Activated T-helper 2 cell treated with anti-CD3 and anti-CD28 coated beads, Interferon-gamma antibody, Interleukin-2, Interleukin-4, amounts not matched to agents 10 μg/mL and 5 μg/mL and 100 μg/mL, durations not matched to agents 14 hours and 24 hours and 36 hours (primary cell): ENCODE measurements at regions not wholly inside any gene's neighbourhood (a gene's known extent, or its start where the extent isn't known, plus 50 kb on each side); places are given as distances from the start of the nearest gene placed in this dataset.

ENCODE experiments used
- DNase-seq: peaks from one replicate; pipeline ENCODE4 v3.0.0; 2021; ENCODE audit warnings: low spot score
- H3K27ac Mint-ChIP-seq: one replicate; pipeline ENCODE4 v1.8.0; 2021; ENCODE audit warnings: mixed read lengths
- H3K27me3 Mint-ChIP-seq: one replicate; pipeline ENCODE4 v1.8.0; 2021; ENCODE audit warnings: low read depth, mixed read lengths
- H3K36me3 Mint-ChIP-seq: one replicate; pipeline ENCODE4 v1.8.0; 2021; ENCODE audit warnings: low read depth, mixed read lengths
- H3K4me1 Mint-ChIP-seq: one replicate; pipeline ENCODE4 v1.8.0; 2021; ENCODE audit warnings: low read depth, mixed read lengths
- H3K4me3 Mint-ChIP-seq: one replicate; pipeline ENCODE4 v1.8.0; 2021; ENCODE audit warnings: low read depth, mild to moderate bottlenecking, moderate library complexity, mixed read lengths
- H3K9me3 Mint-ChIP-seq: one replicate; pipeline ENCODE4 v1.8.0; 2021; ENCODE audit warnings: mixed read lengths
- intact Hi-C: fragments of 100-400 bp; cut with micrococcal nuclease; formaldehyde crosslinking; loops from one replicate; pipeline ENCODE4 v1.15.1; 2023

DNA sequence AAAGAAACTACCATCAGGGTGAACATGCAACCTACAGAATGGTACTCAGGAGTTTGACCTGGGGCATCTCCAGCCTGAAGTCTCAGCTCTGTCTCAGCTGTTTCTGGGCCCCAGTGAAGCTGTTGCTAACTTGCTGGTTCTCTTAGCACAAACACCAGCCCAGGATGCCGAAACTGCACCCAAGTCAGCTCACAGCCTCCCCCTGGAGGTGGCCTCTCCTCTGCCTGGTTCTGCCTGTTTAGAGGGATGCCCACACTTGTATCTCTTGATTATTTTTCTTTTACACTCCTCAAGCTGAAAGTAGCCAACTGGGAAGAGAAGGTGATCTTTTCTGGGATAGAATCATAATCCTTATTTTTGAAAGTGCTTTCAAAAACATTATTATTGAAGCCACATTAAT lies 289.0 kb upstream of the RASGRP1 start:
- intact Hi-C loops, result no loop called here
- peaks cover 13% of the 10 kb centered on the region for H3K27me3 Mint-ChIP-seq
- no peak for DNase-seq
- H3K9me3 Mint-ChIP-seq, result no peaks in the 10 kb centered on the region
- no peak overlapping the region for H3K27ac Mint-ChIP-seq
- no peaks in the 10 kb centered on the region for H3K36me3 Mint-ChIP-seq
- no peaks in the 10 kb centered on the region for H3K4me1 Mint-ChIP-seq
- no peak overlapping the region for H3K4me3 Mint-ChIP-seq

DNA sequence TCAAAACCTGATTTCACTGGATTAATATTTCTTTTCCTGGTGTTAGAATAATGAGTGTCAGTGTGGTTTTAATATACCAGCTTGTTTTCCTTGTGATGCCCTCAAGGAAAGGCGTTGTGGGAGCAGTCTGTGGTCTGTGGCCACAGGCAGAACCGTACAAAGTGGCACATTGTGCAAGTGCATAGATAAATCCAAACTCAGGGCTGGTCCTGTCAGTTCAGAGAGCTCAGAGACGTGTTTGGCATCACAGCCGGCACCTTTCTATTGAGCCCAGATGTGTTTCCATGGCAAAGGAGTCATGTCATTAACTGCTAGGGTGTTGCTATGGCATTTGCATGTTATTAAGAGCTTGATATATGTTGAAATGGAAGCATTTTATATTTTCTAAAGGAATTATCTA lies 289.9 kb upstream of the RASGRP1 start:
- intact Hi-C loops, result no loop called here
- no peaks in the 10 kb centered on the region for H3K9me3 Mint-ChIP-seq
- no peaks in the 10 kb centered on the region for H3K4me1 Mint-ChIP-seq
- H3K4me3 Mint-ChIP-seq, result no peak overlapping the region
- no peak for DNase-seq
- peaks cover 13% of the 10 kb centered on the region for H3K27me3 Mint-ChIP-seq
- no peaks in the 10 kb centered on the region for H3K36me3 Mint-ChIP-seq
- no peak overlapping the region for H3K27ac Mint-ChIP-seq

DNA sequence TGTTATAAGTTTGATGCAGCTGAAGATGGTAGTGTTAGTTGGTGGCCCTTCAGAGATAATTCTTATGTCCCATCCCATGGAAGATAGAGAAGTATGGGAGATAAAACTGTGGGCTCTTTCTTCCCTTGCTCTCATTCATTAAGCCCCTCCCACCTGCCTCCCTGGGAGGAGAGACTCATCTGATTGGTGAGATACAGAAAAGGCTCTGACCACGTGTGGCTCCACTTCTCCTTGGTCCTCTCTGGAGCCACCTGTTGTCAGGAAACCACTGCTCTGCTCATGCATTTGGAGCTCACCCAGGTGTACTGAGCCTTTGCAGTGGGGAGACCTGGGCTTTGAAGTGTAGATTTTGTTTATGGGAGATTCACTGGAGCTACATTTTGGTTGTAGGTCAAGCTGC lies 293.2 kb upstream of the RASGRP1 start:
- Mint-ChIP-seq H3K4me1 (no peaks in the 10 kb centered on the region), H3K36me3 (no peaks in the 10 kb centered on the region), H3K9me3 (no peaks in the 10 kb centered on the region), H3K27me3 (peaks cover 22% of the 10 kb centered on the region), H3K4me3 (no peak overlapping the region), H3K27ac (no peak overlapping the region)
- DNase-seq, result no peak
- intact Hi-C loops, result no loop called here

DNA sequence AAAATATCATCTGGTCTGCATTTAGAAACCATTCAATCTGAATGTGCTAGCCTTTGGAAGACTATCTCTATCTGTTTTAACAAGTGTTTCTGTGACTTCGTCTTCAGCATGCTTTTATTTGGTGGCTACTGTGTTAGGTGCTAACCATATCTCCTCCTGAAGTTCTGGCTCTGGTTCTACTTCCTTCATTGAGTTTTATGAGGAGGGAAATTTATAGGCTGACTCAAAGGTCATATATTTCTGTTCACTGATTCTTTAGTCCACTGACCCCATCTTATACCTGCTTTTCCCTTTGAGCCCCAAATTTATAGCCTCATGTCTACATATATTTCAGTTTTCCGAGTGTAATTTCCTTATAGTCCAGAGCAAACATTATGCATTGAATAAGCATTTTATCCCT lies 295.0 kb upstream of the RASGRP1 start:
- H3K9me3 Mint-ChIP-seq, result no peaks in the 10 kb centered on the region
- intact Hi-C loops, result no loop called here
- H3K27me3 Mint-ChIP-seq, result peaks cover 14% of the 10 kb centered on the region
- no peaks in the 10 kb centered on the region for H3K4me1 Mint-ChIP-seq
- H3K27ac Mint-ChIP-seq, result no peak overlapping the region
- no peak overlapping the region for H3K4me3 Mint-ChIP-seq
- DNase-seq, result no peak
- no peaks in the 10 kb centered on the region for H3K36me3 Mint-ChIP-seq

DNA sequence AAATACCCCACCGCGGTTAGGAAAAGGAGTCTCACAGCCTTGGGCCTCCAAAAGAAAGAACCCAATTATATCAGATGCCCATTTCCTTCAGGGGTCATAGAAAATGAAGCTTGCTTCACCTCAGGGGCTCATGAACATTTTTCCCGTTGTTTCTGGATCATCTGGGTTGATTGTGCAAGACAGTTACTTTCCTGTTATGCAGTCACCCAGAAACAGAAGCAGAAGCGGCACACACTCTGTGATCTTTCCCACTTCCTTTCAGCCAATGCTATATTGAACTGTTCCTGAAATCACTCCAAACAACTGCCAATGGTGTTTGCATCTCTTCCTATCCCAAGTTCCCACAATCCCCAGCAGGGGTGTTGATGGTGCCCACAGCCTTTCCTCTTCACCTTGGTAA lies 295.6 kb upstream of the RASGRP1 start:
- DNase-seq, result no peak
- peaks cover 10% of the 10 kb centered on the region for H3K27me3 Mint-ChIP-seq
- no peaks in the 10 kb centered on the region for H3K36me3 Mint-ChIP-seq
- intact Hi-C loops, result no loop called here
- H3K4me3 Mint-ChIP-seq, result no peak overlapping the region
- no peaks in the 10 kb centered on the region for H3K9me3 Mint-ChIP-seq
- no peaks in the 10 kb centered on the region for H3K4me1 Mint-ChIP-seq
- no peak overlapping the region for H3K27ac Mint-ChIP-seq

DNA sequence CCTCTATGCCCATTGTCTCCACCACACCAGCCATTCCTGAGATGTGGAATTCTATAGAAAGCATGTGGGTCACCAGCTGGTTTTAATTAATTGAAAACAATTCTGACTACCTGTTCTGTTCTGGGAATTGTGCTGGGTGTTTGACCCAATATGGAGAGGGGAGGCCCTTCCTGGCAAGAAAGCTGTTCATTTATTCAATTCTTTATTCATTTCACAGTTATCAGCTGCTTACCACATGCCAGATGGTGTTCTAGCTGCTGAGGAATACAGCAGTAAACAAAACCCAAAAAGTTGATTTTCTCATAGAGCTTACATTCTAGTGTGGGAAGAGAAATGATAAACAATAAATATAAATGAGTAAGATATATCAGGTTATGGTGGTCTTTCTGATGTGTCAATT lies 296.1 kb upstream of the RASGRP1 start:
- DNase-seq, result no peak

DNA sequence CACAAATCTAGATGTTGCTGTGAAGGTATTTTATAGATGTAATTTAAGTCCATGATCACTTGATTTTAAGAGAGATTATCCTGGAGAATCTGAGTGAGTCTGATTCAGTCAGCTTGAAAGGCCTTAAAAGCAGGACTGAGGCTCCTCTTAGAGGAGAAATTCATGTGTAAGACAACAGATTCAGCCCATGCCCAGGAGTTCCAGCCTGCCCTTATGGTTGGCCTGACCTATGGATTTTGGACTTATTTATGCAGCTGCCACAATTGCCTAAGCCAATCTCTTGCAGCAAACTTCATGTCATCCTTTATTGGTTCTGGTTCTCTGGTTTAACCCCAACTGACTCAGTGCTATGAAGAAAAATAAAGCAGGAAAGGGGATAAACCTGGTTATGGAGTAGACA lies 296.5 kb upstream of the RASGRP1 start:
- H3K36me3 Mint-ChIP-seq, result no peaks in the 10 kb centered on the region
- no peak for DNase-seq
- no peak overlapping the region for H3K27ac Mint-ChIP-seq
- intact Hi-C loops, result no loop called here
- no peaks in the 10 kb centered on the region for H3K9me3 Mint-ChIP-seq
- H3K27me3 Mint-ChIP-seq, result peaks cover 9% of the 10 kb centered on the region
- H3K4me3 Mint-ChIP-seq, result no peak overlapping the region
- H3K4me1 Mint-ChIP-seq, result no peaks in the 10 kb centered on the region

More for the DNA sequence above, 296.1 kb upstream of the RASGRP1 start:
- no peak overlapping the region for H3K4me3 Mint-ChIP-seq
- H3K27ac Mint-ChIP-seq, result no peak overlapping the region
- H3K36me3 Mint-ChIP-seq, result no peaks in the 10 kb centered on the region
- intact Hi-C loops, result no loop called here
- H3K9me3 Mint-ChIP-seq, result no peaks in the 10 kb centered on the region
- H3K4me1 Mint-ChIP-seq, result no peaks in the 10 kb centered on the region
- peaks cover 9% of the 10 kb centered on the region for H3K27me3 Mint-ChIP-seq

DNA sequence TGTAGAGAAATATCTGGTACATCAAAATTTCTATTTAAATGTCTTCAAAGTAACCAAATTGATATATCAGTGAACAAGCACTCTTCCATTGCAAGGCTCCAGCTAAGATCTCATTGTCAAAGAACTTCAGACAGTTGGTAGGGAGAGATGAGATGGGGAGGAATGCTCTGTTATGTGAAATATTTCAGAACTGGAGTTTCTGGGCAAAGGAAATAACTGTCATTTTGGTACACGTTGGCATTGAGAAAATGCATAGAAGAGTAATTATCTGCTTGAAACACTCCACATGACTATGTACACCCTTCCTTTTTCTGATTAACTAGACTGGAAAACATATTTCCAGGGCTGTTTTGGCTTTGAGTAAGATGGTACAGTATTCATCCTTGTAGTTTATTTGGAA lies 297.5 kb upstream of the RASGRP1 start:
- H3K27ac Mint-ChIP-seq, result no peak overlapping the region

DNA sequence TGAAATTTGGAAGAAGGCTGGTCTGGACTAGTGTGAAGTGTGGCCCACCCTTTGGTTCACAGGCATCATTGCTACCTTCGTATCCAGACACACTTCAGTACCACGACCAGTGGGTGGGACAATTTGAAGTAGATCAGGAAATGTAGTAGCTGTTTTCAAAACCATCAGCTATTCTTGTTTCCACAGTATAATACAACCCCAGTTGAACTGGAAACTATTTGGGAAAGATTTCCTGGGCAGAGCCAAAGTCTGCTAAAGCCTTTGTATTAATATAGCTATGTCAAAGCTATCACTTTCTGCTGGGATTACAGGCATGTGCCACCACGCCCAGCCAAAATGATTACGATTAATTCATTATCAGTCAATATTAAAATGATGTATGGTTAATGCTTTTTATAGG lies 298.8 kb upstream of the RASGRP1 start:
- Mint-ChIP-seq H3K4me3 (no peak overlapping the region), H3K36me3 (no peaks in the 10 kb centered on the region), H3K27ac (no peak overlapping the region), H3K9me3 (no peaks in the 10 kb centered on the region), H3K27me3 (peaks cover 9% of the 10 kb centered on the region), H3K4me1 (no peaks in the 10 kb centered on the region)
- intact Hi-C loops, result no loop called here
- no peak for DNase-seq

More for the DNA sequence above, 297.5 kb upstream of the RASGRP1 start:
- DNase-seq, result no peak
- no peaks in the 10 kb centered on the region for H3K36me3 Mint-ChIP-seq
- no peaks in the 10 kb centered on the region for H3K4me1 Mint-ChIP-seq
- intact Hi-C loops, result no loop called here
- H3K9me3 Mint-ChIP-seq, result no peaks in the 10 kb centered on the region
- H3K27me3 Mint-ChIP-seq, result peaks cover 9% of the 10 kb centered on the region
- H3K4me3 Mint-ChIP-seq, result no peak overlapping the region

DNA sequence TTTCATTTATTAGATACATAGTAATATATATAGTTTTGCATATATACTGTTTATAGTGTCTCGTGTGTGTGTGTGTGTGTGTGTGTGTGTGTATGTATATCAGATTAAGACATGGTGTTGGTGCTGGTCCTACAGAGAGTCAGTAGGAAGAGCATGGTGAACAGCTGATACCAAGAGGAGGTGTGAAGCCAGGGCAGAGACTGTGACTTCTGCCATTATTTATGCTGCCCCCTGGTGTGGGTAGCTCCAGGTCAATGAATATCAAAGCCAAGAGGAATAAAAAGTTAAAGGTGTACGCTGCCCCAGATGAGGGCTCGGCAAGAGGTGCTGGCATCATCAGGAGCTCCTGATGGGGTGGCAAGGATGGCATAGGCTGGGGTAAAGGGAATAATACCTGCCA lies 299.5 kb upstream of the RASGRP1 start:
- no peaks in the 10 kb centered on the region for H3K36me3 Mint-ChIP-seq
- DNase-seq, result no peak
- no peaks in the 10 kb centered on the region for H3K4me1 Mint-ChIP-seq
- H3K9me3 Mint-ChIP-seq, result no peaks in the 10 kb centered on the region
- no peak overlapping the region for H3K27ac Mint-ChIP-seq
- intact Hi-C loops, result no loop called here
- peaks cover 9% of the 10 kb centered on the region for H3K27me3 Mint-ChIP-seq
- H3K4me3 Mint-ChIP-seq, result no peak overlapping the region

DNA sequence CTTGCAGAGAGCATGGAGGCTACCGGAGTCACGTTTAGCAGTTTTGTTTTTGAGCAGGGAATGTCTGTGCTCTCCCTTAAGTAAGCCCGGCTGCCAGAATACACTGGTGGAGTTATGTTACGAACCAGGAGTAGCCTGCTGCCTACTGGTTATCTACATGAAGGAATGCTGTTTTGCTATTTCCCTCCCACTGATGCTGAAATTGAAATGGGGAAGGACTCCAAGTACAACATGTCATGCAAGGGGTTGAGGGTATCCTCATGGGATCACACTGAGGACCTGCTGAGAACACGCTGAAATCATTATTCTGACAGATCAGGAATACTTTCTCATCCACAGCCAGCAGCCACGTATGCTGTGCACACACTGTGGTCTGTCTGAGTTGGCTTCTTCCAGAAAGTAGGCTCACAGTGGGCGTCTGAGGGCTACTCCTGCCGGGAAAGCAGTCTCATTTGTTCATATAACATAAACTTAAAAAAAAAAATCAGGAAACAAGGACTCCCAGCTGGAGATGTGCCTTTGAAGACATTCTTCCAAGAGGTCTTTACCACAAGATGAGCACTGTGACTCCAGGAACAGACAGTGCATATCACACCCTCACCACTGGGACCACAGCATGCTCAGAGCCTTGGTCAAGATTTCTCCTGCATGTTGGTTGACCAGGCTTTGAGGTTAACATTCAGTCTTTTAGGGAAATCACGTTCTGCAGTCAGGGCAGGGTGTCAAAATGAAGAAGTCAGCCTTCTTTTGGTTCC lies 300.4 kb upstream of the RASGRP1 start:
- no peak overlapping the region for H3K4me3 Mint-ChIP-seq
- H3K9me3 Mint-ChIP-seq, result no peaks in the 10 kb centered on the region
- H3K27me3 Mint-ChIP-seq, result peaks cover 5% of the 10 kb centered on the region
- H3K27ac Mint-ChIP-seq, result no peak overlapping the region
- H3K36me3 Mint-ChIP-seq, result no peaks in the 10 kb centered on the region
- intact Hi-C loops, result no loop called here
- no peaks in the 10 kb centered on the region for H3K4me1 Mint-ChIP-seq
- DNase-seq, result no peak

DNA sequence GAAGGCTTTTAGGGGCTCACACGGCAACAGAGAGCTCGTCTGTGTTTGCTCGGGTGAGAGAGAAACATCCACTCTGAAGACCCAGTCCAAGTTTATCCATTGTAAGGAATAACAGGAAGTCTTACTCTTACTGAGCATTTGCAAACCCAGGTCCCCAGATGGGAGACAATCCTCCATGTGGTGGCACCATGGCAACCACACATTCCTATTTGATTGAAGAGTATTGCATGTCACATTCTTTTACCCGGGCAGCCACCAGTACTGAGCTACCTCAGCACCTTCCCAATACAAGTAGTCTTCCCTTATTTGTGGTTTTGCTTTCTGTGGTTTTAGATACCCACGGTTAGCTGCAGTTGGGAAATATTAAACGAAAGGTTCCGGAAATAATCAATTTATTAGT lies 302.9 kb upstream of the RASGRP1 start:
- DNase-seq, result no peak
- no peaks in the 10 kb centered on the region for H3K9me3 Mint-ChIP-seq
- no peaks in the 10 kb centered on the region for H3K4me1 Mint-ChIP-seq

DNA sequence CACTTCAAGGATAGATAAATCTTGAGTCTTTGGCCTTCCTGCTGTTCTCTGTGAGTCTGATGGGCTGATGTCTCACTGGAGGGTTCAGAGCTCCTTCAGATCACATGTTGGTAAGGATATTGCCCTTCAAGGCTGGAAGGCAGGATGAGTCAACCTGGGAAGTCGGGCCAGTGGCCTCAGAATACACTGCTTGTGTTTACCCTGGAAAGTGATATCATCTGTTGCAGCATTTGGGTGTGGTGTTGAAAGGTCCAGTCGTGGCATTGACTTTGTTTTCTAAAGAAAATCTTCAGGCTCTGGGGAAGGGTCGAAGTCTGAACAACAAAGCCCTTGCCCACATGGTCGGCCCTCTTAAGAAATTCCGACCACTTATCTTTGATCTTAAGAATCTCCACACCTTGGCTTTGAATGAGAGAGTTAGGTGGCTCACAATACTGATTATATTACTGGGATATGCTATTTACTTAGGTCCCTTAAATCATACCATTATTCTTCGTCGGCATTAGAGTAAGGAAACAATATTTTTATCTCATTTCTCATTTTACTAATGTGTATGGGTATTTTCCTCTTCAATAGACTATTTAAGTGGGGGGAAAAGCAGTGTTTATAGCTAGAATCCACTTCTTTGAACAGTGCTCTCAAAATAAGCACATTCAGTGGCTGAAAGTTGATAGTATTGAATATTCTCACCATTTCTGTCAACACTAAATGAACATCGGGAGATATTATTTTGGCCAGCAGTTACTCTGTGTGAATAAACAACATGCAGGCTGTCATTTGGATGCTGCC lies 303.9 kb upstream of the RASGRP1 start:
- Mint-ChIP-seq H3K4me1 (no peaks in the 10 kb centered on the region), H3K27me3 (no peaks in the 10 kb centered on the region), H3K9me3 (no peaks in the 10 kb centered on the region), H3K27ac (no peak overlapping the region), H3K36me3 (no peaks in the 10 kb centered on the region), H3K4me3 (no peak overlapping the region)
- intact Hi-C loops, result no loop called here
- no peak for DNase-seq

More for the DNA sequence above, 302.9 kb upstream of the RASGRP1 start:
- Mint-ChIP-seq H3K36me3 (no peaks in the 10 kb centered on the region), H3K4me3 (no peak overlapping the region), H3K27ac (no peak overlapping the region), H3K27me3 (no peaks in the 10 kb centered on the region)
- intact Hi-C loops, result no loop called here
